Right ventricle myocardium inferior (tissue), 1 donor: ENCODE measurements at regions not wholly inside any gene's neighbourhood (a gene's known extent, or its start where the extent isn't known, plus 50 kb on each side); places are given as distances from the start of the nearest gene placed in this dataset.

Experiments used
- ATAC-seq: fragments of 200-7000 bp; cut with Tn5 transposase; one replicate; pipeline ENCODE4 v1.9.1; 2020; ENCODE audit warnings: mild to moderate bottlenecking, moderate library complexity
- DNase-seq: peaks from one replicate; pipeline ENCODE4 v3.0.0; 2021; ENCODE audit errors: missing footprints
- intact Hi-C: fragments of 100-400 bp; cut with DNase I; formaldehyde crosslinking; loops from one replicate; pipeline ENCODE4 v1.11.0; 2022
- donor health status: DM: no; HTN: yes; CAD: no; lungs with severe emphysema.

GRCh38 chr4:115315182-115315581 lies 201.8 kb upstream of the NDST4 start:
- intact Hi-C loops: no loop called here
- DNase-seq (no peak), ATAC-seq (no peak)

- no peak for ATAC-seq
- intact Hi-C loops: no loop called here
- DNase-seq: no peak
These were observed 197.2 kb upstream of the NDST4 start for GRCh38 chr4:115310641-115311040.

- DNase-seq: no peak
- ATAC-seq: no peak
- intact Hi-C loops: no loop called here
These were observed 181.3 kb upstream of the NDST4 start for GRCh38 chr4:115294717-115295116.

GRCh38 chr4:115293093-115293462 lies 179.7 kb upstream of the NDST4 start:
- intact Hi-C loops: no loop called here
- no peak for DNase-seq
- no peak for ATAC-seq

- no peak for ATAC-seq
- no peak for DNase-seq
- intact Hi-C loops: no loop called here
These were observed 179.1 kb upstream of the NDST4 start for GRCh38 chr4:115292320-115293092.

GRCh38 chr4:115287426-115287825 lies 174.0 kb upstream of the NDST4 start:
- intact Hi-C loops: no loop called here
- DNase-seq (no peak), ATAC-seq (no peak)

- intact Hi-C loops: no loop called here
- ATAC-seq (no peak), DNase-seq (no peak)
These were observed 165.9 kb upstream of the NDST4 start for GRCh38 chr4:115279330-115279729.

GRCh38 chr4:115278830-115279229 lies 165.4 kb upstream of the NDST4 start:
- no peak for ATAC-seq
- no peak for DNase-seq

GRCh38 chr4:115275615-115276014 lies 162.2 kb upstream of the NDST4 start:
- DNase-seq (no peak), ATAC-seq (no peak)
- intact Hi-C loops: no loop called here

More at GRCh38 chr4:115278830-115279229, 165.4 kb upstream of the NDST4 start:
- intact Hi-C loops: no loop called here

GRCh38 chr4:115274545-115274944 lies 161.1 kb upstream of the NDST4 start:
- intact Hi-C loops: no loop called here
- ATAC-seq (no peak), DNase-seq (no peak)

GRCh38 chr4:115272594-115272993 lies 159.2 kb upstream of the NDST4 start:
- DNase-seq: no peak
- intact Hi-C loops: no loop called here
- ATAC-seq: no peak

- DNase-seq (no peak), ATAC-seq (no peak)
- intact Hi-C loops: no loop called here
These were observed 158.8 kb upstream of the NDST4 start for GRCh38 chr4:115272185-115272584.

- ATAC-seq (no peak), DNase-seq (no peak)
- intact Hi-C loops: no loop called here
These were observed 146.8 kb upstream of the NDST4 start for GRCh38 chr4:115260195-115260594.

- DNase-seq (no peak), ATAC-seq (no peak)
- intact Hi-C loops: no loop called here
These were observed 146.2 kb upstream of the NDST4 start for GRCh38 chr4:115259642-115260041.

GRCh38 chr4:115249808-115250207 lies 136.4 kb upstream of the NDST4 start:
- DNase-seq (no peak), ATAC-seq (no peak)
- intact Hi-C loops: no loop called here

- intact Hi-C loops: no loop called here
- ATAC-seq: no peak
- DNase-seq: no peak
These were observed 121.1 kb upstream of the NDST4 start for GRCh38 chr4:115234405-115235093.

GRCh38 chr4:115233600-115233999 lies 120.2 kb upstream of the NDST4 start:
- ATAC-seq: no peak

GRCh38 chr4:115229873-115230272 lies 116.5 kb upstream of the NDST4 start:
- no peak for ATAC-seq
- no peak for DNase-seq
- intact Hi-C loops: no loop called here

More at GRCh38 chr4:115233600-115233999, 120.2 kb upstream of the NDST4 start:
- intact Hi-C loops: no loop called here
- no peak for DNase-seq

- intact Hi-C loops: no loop called here
- DNase-seq (no peak), ATAC-seq (no peak)
These were observed 115.4 kb upstream of the NDST4 start for GRCh38 chr4:115228851-115229250.

GRCh38 chr4:115222061-115222460 lies 108.6 kb upstream of the NDST4 start:
- intact Hi-C loops: no loop called here
- DNase-seq (no peak), ATAC-seq (no peak)

- DNase-seq (no peak), ATAC-seq (no peak)
- intact Hi-C loops: no loop called here
These were observed 106.4 kb upstream of the NDST4 start for GRCh38 chr4:115219862-115220261.
